ENCODE measurements at regions not wholly inside any gene's neighbourhood (a gene's known extent, or its start where the extent isn't known, plus 50 kb on each side); places are given as distances from the start of the nearest gene placed in this dataset.

DNA sequence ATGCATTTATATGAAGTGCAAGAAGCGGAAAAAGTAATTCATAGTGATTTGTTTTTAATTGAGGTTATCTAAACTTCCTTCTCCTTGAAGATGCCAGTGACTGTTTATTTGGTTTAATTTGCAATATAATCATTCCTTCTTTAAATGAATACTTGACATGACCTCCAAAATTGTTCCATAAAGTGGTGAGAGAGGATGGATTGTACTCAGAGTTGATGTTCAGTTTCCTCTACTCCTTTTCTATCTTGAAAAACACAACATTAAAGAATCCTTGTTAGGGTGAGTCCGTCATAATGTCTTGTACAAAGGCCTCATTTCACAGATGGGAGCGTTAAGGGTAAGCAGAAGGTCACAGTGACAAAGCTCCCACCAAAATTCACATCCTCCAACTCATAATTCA, 756.1 kb upstream of the KLHL29 start:
- no peak overlapping the region for H3K27ac Mint-ChIP-seq
- H3K4me1 Mint-ChIP-seq: peaks cover 5% of the 10 kb centered on the region
- DNase-seq (ENCODE audit: low spot score) (no peak), ATAC-seq (no peak)
- CTCF ChIA-PET: interaction anchor here (0.6 kb wide), 1 partner anchor 17 kb away, joined by 3 read pairs; no protein-coding TSS in a partner anchor
- POLR2A ChIA-PET: no interaction called here
- no peaks in the 10 kb centered on the region for H3K27me3 Mint-ChIP-seq (ENCODE audit: low read depth)
- peaks cover 8% of the 10 kb centered on the region for H3K36me3 Mint-ChIP-seq
- peaks cover 13% of the 10 kb centered on the region for H3K9me3 Mint-ChIP-seq
- no peak overlapping the region for H3K4me3 Mint-ChIP-seq
- TF ChIP-seq, protein P1, sequence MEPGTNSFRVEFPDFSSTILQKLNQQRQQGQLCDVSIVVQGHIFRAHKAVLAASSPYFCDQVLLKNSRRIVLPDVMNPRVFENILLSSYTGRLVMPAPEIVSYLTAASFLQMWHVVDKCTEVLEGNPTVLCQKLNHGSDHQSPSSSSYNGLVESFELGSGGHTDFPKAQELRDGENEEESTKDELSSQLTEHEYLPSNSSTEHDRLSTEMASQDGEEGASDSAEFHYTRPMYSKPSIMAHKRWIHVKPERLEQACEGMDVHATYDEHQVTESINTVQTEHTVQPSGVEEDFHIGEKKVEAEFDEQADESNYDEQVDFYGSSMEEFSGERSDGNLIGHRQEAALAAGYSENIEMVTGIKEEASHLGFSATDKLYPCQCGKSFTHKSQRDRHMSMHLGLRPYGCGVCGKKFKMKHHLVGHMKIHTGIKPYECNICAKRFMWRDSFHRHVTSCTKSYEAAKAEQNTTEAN (CRISPR knock-in tag; IDR thresholded peaks at IDR 0.05): no peak
- TF ChIP-seq, protein P2, sequence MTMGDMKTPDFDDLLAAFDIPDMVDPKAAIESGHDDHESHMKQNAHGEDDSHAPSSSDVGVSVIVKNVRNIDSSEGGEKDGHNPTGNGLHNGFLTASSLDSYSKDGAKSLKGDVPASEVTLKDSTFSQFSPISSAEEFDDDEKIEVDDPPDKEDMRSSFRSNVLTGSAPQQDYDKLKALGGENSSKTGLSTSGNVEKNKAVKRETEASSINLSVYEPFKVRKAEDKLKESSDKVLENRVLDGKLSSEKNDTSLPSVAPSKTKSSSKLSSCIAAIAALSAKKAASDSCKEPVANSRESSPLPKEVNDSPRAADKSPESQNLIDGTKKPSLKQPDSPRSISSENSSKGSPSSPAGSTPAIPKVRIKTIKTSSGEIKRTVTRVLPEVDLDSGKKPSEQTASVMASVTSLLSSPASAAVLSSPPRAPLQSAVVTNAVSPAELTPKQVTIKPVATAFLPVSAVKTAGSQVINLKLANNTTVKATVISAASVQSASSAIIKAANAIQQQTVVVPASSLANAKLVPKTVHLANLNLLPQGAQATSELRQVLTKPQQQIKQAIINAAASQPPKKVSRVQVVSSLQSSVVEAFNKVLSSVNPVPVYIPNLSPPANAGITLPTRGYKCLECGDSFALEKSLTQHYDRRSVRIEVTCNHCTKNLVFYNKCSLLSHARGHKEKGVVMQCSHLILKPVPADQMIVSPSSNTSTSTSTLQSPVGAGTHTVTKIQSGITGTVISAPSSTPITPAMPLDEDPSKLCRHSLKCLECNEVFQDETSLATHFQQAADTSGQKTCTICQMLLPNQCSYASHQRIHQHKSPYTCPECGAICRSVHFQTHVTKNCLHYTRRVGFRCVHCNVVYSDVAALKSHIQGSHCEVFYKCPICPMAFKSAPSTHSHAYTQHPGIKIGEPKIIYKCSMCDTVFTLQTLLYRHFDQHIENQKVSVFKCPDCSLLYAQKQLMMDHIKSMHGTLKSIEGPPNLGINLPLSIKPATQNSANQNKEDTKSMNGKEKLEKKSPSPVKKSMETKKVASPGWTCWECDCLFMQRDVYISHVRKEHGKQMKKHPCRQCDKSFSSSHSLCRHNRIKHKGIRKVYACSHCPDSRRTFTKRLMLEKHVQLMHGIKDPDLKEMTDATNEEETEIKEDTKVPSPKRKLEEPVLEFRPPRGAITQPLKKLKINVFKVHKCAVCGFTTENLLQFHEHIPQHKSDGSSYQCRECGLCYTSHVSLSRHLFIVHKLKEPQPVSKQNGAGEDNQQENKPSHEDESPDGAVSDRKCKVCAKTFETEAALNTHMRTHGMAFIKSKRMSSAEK (CRISPR knock-in tag; IDR thresholded peaks at IDR 0.05; ENCODE audit: borderline replicate concordance): no peak
- TF ChIP-seq NFYB (CRISPR knock-in tag; conservative IDR thresholded peaks at IDR 0.05; ENCODE audit: low read depth): no peak
- no peak for TF ChIP-seq CREB1 (CRISPR knock-in tag; IDR thresholded peaks at IDR 0.05)
- TF ChIP-seq, protein P3, sequence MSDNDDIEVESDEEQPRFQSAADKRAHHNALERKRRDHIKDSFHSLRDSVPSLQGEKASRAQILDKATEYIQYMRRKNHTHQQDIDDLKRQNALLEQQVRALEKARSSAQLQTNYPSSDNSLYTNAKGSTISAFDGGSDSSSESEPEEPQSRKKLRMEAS (CRISPR knock-in tag; IDR thresholded peaks at IDR 0.05): no peak
- no peak for TF ChIP-seq FOXJ3 (CRISPR knock-in tag; IDR thresholded peaks at IDR 0.05; ENCODE audit: borderline replicate concordance)
- TF ChIP-seq, protein P4, sequence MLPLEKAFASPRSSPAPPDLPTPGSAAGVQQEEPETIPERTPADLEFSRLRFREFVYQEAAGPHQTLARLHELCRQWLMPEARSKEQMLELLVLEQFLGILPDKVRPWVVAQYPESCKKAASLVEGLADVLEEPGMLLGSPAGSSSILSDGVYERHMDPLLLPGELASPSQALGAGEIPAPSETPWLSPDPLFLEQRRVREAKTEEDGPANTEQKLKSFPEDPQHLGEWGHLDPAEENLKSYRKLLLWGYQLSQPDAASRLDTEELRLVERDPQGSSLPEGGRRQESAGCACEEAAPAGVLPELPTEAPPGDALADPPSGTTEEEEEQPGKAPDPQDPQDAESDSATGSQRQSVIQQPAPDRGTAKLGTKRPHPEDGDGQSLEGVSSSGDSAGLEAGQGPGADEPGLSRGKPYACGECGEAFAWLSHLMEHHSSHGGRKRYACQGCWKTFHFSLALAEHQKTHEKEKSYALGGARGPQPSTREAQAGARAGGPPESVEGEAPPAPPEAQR (CRISPR knock-in tag; IDR thresholded peaks at IDR 0.05): no peak
- TF ChIP-seq, protein P5, sequence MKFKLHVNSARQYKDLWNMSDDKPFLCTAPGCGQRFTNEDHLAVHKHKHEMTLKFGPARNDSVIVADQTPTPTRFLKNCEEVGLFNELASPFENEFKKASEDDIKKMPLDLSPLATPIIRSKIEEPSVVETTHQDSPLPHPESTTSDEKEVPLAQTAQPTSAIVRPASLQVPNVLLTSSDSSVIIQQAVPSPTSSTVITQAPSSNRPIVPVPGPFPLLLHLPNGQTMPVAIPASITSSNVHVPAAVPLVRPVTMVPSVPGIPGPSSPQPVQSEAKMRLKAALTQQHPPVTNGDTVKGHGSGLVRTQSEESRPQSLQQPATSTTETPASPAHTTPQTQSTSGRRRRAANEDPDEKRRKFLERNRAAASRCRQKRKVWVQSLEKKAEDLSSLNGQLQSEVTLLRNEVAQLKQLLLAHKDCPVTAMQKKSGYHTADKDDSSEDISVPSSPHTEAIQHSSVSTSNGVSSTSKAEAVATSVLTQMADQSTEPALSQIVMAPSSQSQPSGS (CRISPR knock-in tag; IDR thresholded peaks at IDR 0.05; ENCODE audit: borderline replicate concordance, low read depth): no peak
- no peak for TF ChIP-seq ZNF396 (CRISPR knock-in tag; IDR thresholded peaks at IDR 0.05; ENCODE audit: borderline replicate concordance)
- no peak for TF ChIP-seq ESRRA (CRISPR knock-in tag; IDR thresholded peaks at IDR 0.05; ENCODE audit: borderline replicate concordance)
- TF ChIP-seq, protein P6, sequence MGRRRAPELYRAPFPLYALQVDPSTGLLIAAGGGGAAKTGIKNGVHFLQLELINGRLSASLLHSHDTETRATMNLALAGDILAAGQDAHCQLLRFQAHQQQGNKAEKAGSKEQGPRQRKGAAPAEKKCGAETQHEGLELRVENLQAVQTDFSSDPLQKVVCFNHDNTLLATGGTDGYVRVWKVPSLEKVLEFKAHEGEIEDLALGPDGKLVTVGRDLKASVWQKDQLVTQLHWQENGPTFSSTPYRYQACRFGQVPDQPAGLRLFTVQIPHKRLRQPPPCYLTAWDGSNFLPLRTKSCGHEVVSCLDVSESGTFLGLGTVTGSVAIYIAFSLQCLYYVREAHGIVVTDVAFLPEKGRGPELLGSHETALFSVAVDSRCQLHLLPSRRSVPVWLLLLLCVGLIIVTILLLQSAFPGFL (CRISPR knock-in tag; IDR thresholded peaks at IDR 0.05; ENCODE audit: borderline replicate concordance): no peak
- TF ChIP-seq, protein P7, sequence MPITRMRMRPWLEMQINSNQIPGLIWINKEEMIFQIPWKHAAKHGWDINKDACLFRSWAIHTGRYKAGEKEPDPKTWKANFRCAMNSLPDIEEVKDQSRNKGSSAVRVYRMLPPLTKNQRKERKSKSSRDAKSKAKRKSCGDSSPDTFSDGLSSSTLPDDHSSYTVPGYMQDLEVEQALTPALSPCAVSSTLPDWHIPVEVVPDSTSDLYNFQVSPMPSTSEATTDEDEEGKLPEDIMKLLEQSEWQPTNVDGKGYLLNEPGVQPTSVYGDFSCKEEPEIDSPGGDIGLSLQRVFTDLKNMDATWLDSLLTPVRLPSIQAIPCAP (CRISPR knock-in tag; IDR thresholded peaks at IDR 0.05): no peak
- no peak for TF ChIP-seq SP1 (CRISPR knock-in tag; conservative IDR thresholded peaks at IDR 0.05)
- TF ChIP-seq, protein P8, sequence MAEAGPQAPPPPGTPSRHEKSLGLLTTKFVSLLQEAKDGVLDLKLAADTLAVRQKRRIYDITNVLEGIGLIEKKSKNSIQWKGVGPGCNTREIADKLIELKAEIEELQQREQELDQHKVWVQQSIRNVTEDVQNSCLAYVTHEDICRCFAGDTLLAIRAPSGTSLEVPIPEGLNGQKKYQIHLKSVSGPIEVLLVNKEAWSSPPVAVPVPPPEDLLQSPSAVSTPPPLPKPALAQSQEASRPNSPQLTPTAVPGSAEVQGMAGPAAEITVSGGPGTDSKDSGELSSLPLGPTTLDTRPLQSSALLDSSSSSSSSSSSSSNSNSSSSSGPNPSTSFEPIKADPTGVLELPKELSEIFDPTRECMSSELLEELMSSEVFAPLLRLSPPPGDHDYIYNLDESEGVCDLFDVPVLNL (CRISPR knock-in tag; IDR thresholded peaks at IDR 0.05; ENCODE audit: borderline replicate concordance, low read depth): no peak
- TF ChIP-seq JAZF1 (CRISPR knock-in tag; IDR thresholded peaks at IDR 0.05): no peak
- TF ChIP-seq ZBTB21 (CRISPR knock-in tag; IDR thresholded peaks at IDR 0.05; ENCODE audit: borderline replicate concordance): no peak

Data from WTC11 (cell line).